ENCODE measurements at regions not wholly inside any gene's neighbourhood (a gene's known extent, or its start where the extent isn't known, plus 50 kb on each side); places are given as distances from the start of the nearest gene placed in this dataset.

DNA sequence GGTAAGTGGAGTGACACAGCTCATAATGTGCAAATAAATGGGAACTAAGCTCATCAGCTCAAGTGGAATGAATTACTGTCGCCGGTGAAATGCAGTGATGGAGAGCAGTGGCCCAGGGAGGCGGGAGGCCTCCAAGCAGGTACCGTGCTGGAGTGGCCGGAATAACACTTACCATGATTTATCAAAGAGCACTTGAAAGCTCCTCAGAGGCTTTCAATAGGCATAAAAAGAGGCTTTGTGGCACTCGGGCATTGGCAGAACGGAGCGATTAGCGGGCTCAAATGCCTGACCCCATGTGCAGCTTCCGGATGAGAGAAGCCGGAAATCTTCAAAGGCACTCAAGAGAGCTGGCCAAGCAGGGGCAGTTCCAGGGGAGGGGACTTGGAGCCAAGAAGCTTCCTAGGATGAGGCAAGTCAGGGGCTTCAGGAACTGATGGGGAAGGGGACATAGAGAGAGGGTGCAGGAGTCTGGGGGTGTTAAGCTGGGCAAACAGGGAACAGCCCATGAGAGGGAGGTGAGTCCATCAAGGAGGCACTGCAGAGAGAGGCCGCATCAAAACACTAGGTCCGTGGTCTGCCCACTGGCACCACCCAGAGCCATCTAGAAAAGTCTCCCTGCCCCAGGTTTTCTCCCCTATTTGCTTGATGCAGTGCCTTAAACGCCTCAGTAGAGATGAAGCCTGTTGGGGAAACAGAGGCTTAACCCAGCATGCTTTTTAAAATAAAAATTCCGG lies 144.0 kb upstream of the IRX6 start:
- TF ChIP-seq, protein P1, sequence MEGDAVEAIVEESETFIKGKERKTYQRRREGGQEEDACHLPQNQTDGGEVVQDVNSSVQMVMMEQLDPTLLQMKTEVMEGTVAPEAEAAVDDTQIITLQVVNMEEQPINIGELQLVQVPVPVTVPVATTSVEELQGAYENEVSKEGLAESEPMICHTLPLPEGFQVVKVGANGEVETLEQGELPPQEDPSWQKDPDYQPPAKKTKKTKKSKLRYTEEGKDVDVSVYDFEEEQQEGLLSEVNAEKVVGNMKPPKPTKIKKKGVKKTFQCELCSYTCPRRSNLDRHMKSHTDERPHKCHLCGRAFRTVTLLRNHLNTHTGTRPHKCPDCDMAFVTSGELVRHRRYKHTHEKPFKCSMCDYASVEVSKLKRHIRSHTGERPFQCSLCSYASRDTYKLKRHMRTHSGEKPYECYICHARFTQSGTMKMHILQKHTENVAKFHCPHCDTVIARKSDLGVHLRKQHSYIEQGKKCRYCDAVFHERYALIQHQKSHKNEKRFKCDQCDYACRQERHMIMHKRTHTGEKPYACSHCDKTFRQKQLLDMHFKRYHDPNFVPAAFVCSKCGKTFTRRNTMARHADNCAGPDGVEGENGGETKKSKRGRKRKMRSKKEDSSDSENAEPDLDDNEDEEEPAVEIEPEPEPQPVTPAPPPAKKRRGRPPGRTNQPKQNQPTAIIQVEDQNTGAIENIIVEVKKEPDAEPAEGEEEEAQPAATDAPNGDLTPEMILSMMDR (IDR thresholded peaks at IDR 0.05; ENCODE audit: low read depth, low read length): no peak

GRCh38 chr16:55184052-55184451 lies 140.0 kb upstream of the IRX6 start:
- DNase-seq (ENCODE audit: extremely low read depth, low read depth): no peak
- TF ChIP-seq, protein P1 (IDR thresholded peaks at IDR 0.05; ENCODE audit: low read depth, low read length): no peak

More for the DNA sequence above, 144.0 kb upstream of the IRX6 start:
- DNase-seq (ENCODE audit: extremely low read depth, low read depth): no peak

GRCh38 chr16:55184619-55185018 lies 139.4 kb upstream of the IRX6 start:
- no peak for DNase-seq (ENCODE audit: extremely low read depth, low read depth)
- TF ChIP-seq, protein P1 (IDR thresholded peaks at IDR 0.05; ENCODE audit: low read depth, low read length): no peak

DNA sequence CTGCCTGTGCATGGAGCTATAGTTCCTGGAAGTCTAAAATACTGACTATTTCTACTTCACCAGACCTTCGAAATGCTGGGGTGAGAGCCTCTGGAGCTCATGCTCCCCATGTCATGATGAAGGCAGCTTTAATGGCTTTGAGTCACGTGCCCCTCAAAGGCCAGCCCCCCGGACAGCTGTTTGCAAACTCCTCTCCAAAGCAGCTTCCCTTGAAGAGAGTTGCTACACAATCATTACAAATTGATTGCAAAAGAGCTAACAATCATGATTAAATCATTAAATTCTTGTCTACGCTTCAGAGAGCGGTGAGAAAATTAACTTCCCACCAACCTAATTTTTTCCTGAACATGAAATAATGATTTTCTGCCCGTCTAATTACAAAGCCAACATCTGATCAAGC lies 134.8 kb upstream of the IRX6 start:
- TF ChIP-seq, protein P1 (IDR thresholded peaks at IDR 0.05; ENCODE audit: low read depth, low read length): no peak
- DNase-seq (ENCODE audit: extremely low read depth, low read depth): no peak

GRCh38 chr16:55189682-55190636 lies 134.0 kb upstream of the IRX6 start:
- no peak for DNase-seq (ENCODE audit: extremely low read depth, low read depth)
- TF ChIP-seq, protein P1 (IDR thresholded peaks at IDR 0.05; ENCODE audit: low read depth, low read length): no peak

DNA sequence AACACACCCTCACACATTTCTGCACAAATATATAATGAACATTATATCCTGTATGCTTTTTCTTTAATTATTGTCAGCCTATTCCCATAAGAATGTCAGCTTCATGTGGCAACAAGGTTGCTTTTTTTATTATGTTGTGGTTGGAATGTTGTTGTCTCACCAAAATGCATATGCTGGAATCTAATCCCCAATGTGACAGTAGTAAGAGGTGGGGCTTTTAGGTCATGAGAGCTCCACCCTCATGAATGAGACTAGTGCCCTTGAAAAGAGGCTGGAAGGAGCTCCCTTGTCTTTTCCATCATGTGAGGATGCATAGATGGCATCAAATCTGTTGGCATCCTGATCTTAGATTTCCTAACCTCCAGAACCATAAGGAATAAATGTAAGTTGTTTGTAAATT lies 131.3 kb upstream of the IRX6 start:
- DNase-seq (ENCODE audit: extremely low read depth, low read depth): no peak
- TF ChIP-seq, protein P1 (IDR thresholded peaks at IDR 0.05; ENCODE audit: low read depth, low read length): no peak

DNA sequence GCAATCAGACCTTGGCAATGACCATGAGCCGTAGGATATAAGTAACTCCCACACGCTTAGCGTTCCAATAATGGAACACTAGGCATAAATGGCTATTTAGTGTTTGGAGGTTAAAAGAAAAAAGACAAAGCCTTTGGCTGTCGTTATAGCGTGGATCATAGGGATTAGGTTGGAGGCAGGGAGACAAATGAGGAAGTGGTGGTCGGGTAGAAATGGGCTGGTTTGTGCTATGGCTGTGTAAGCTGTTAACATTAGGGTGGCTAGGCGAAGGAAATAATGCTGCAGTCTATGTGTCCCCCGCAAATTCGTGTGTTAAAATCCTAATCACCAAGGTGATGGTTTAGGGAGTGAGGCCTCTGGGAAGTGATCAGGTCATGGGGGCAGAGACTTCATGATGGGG lies 120.4 kb upstream of the IRX6 start:
- no peak for DNase-seq (ENCODE audit: extremely low read depth, low read depth)

More for the DNA sequence above, 120.4 kb upstream of the IRX6 start:
- TF ChIP-seq, protein P1 (IDR thresholded peaks at IDR 0.05; ENCODE audit: low read depth, low read length): no peak
